Panc1 (cell line): ENCODE measurements at regions not wholly inside any gene's neighbourhood (a gene's known extent, or its start where the extent isn't known, plus 50 kb on each side); places are given as distances from the start of the nearest gene placed in this dataset.

Experiments
- ATAC-seq: fragments of 200-7000 bp; cut with Tn5 transposase; 2 replicates; pipeline ENCODE4 v1.9.1; 2020; ENCODE audit warnings: mild to moderate bottlenecking, moderate library complexity
- BruUV-seq: library from RNA; stranded (reverse); fragments of 400-500 nt; replicated peaks from 2 replicates; lab custom pipeline; 2021; lab: Mats Ljungman, UMichigan
- CTCF ChIA-PET: fragments of 300-600 bp; sonication (Branson Sonifier 250); formaldehyde crosslinking; loops from one replicate; lab custom pipeline; 2022; ENCODE audit warnings: antibody characterized with exemption; lab: Charles Lee
- POLR2A ChIA-PET: fragments of 300-600 bp; sonication (Branson Sonifier 250); formaldehyde crosslinking; loops from one replicate; lab custom pipeline; 2022; ENCODE audit warnings: antibody characterized with exemption; lab: Charles Lee
- DNase-seq: peaks from one replicate; pipeline ENCODE4 v3.0.0-alpha.2; 2010; ENCODE audit warnings: low read depth, low spot score
- H3K27ac ChIP-seq: 2 replicates; pipeline ENCODE4 v1.5.1; 2011; ENCODE audit warnings: mild to moderate bottlenecking, low read length, inconsistent platforms
- H3K27me3 ChIP-seq: fragments of 200-500 bp; sonication (Bioruptor generic); 2 replicates; pipeline ENCODE4 v1.6.0; 2014; ENCODE audit warnings: low read length, inconsistent platforms; ENCODE audit not compliant: control insufficient read depth, insufficient read depth
- H3K36me3 ChIP-seq: fragments of 200-500 bp; sonication (Bioruptor generic); 2 replicates; pipeline ENCODE4 v1.5.1; 2014; ENCODE audit warnings: inconsistent platforms, mild to moderate bottlenecking, low read length, moderate library complexity; ENCODE audit not compliant: control insufficient read depth, insufficient read depth
- H3K4me1 ChIP-seq: 2 replicates; pipeline ENCODE4 v1.5.1; 2011; ENCODE audit warnings: inconsistent platforms, mild to moderate bottlenecking, low read length, moderate library complexity; ENCODE audit not compliant: control insufficient read depth, insufficient read depth
- H3K4me3 ChIP-seq, 2 experiments: 2 replicates each; pipeline ENCODE4 v1.5.1; 2011 to 2012; ENCODE audit warnings: low read depth in 2 of 2, low read length in 2 of 2, mild to moderate bottlenecking in 2 of 2, inconsistent platforms in 1 of 2, moderate library complexity in 1 of 2
- H3K9me3 ChIP-seq: fragments of 200-500 bp; sonication (Bioruptor generic); 2 replicates; pipeline ENCODE4 v1.5.1; 2014; ENCODE audit warnings: low read depth, mild to moderate bottlenecking, inconsistent platforms, low read length, moderate library complexity; ENCODE audit not compliant: control insufficient read depth, insufficient read depth
- POLR2AphosphoS5 ChIP-seq: IDR thresholded peaks from 2 replicates; pipeline ENCODE4 v1.6.1; 2012; ENCODE audit warnings: mild to moderate bottlenecking, low read depth, low read length, moderate library complexity
- SIN3A ChIP-seq: IDR thresholded peaks from 2 replicates; pipeline ENCODE4 v1.6.1; 2012; ENCODE audit warnings: low read depth, mild to moderate bottlenecking, low read length, moderate library complexity, borderline replicate concordance; ENCODE audit not compliant: insufficient read depth
- TCF7L2 ChIP-seq: IDR thresholded peaks from 2 replicates; pipeline ENCODE4 v1.6.1; 2011; ENCODE audit warnings: mild to moderate bottlenecking, low read depth, low read length, inconsistent platforms
- in situ Hi-C: cut with HindIII; loops from 2 replicates; pipeline ENCODE4 v1.10.0; 2016; ENCODE audit warnings: low sequenced_read_pairs, low pct_unique_long_range_greater_than_20kb
- intact Hi-C: fragments of 100-400 bp; cut with micrococcal nuclease; formaldehyde crosslinking; loops from one replicate; pipeline ENCODE4 v1.10.0; 2022; ENCODE audit not compliant: unreplicated experiment
- TF ChIP-seq, protein P1 (sequence below), 2 experiments: IDR thresholded peaks; 2 replicates each; pipeline ENCODE4 v1.6.1; 2011 to 2012; ENCODE audit warnings: low read depth in 2 of 2, control low read depth in 1 of 2, low read length in 1 of 2, mild to moderate bottlenecking in 1 of 2, moderate library complexity in 1 of 2; ENCODE audit not compliant: insufficient read depth in 1 of 2
- TF ChIP-seq, protein P2 (sequence below): fragments of 450-650 bp; IDR thresholded peaks from 2 replicates; pipeline ENCODE4 v1.5.1; 2017; ENCODE audit warnings: mild to moderate bottlenecking

- H3K4me1 ChIP-seq: no peaks in the 10 kb centered on the region
- BruUV-seq: no TSS peak
- no peaks in the 10 kb centered on the region for H3K9me3 ChIP-seq
- no peaks in the 10 kb centered on the region for H3K36me3 ChIP-seq
- ChIA-PET POLR2A (no interaction called here), CTCF (no interaction called here)
- TF ChIP-seq, protein P1, sequence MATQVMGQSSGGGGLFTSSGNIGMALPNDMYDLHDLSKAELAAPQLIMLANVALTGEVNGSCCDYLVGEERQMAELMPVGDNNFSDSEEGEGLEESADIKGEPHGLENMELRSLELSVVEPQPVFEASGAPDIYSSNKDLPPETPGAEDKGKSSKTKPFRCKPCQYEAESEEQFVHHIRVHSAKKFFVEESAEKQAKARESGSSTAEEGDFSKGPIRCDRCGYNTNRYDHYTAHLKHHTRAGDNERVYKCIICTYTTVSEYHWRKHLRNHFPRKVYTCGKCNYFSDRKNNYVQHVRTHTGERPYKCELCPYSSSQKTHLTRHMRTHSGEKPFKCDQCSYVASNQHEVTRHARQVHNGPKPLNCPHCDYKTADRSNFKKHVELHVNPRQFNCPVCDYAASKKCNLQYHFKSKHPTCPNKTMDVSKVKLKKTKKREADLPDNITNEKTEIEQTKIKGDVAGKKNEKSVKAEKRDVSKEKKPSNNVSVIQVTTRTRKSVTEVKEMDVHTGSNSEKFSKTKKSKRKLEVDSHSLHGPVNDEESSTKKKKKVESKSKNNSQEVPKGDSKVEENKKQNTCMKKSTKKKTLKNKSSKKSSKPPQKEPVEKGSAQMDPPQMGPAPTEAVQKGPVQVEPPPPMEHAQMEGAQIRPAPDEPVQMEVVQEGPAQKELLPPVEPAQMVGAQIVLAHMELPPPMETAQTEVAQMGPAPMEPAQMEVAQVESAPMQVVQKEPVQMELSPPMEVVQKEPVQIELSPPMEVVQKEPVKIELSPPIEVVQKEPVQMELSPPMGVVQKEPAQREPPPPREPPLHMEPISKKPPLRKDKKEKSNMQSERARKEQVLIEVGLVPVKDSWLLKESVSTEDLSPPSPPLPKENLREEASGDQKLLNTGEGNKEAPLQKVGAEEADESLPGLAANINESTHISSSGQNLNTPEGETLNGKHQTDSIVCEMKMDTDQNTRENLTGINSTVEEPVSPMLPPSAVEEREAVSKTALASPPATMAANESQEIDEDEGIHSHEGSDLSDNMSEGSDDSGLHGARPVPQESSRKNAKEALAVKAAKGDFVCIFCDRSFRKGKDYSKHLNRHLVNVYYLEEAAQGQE (IDR thresholded peaks at IDR 0.05; ENCODE audit: insufficient read depth in 1 of 2, low read depth in 2 of 2, low read length in 1 of 2): no peak
- TF ChIP-seq, protein P2, sequence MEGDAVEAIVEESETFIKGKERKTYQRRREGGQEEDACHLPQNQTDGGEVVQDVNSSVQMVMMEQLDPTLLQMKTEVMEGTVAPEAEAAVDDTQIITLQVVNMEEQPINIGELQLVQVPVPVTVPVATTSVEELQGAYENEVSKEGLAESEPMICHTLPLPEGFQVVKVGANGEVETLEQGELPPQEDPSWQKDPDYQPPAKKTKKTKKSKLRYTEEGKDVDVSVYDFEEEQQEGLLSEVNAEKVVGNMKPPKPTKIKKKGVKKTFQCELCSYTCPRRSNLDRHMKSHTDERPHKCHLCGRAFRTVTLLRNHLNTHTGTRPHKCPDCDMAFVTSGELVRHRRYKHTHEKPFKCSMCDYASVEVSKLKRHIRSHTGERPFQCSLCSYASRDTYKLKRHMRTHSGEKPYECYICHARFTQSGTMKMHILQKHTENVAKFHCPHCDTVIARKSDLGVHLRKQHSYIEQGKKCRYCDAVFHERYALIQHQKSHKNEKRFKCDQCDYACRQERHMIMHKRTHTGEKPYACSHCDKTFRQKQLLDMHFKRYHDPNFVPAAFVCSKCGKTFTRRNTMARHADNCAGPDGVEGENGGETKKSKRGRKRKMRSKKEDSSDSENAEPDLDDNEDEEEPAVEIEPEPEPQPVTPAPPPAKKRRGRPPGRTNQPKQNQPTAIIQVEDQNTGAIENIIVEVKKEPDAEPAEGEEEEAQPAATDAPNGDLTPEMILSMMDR: no peak
- no peak for TF ChIP-seq POLR2AphosphoS5
- TF ChIP-seq TCF7L2: no peak
- no peak for TF ChIP-seq SIN3A
- no peak overlapping the region for H3K4me3 ChIP-seq
- in situ Hi-C loops (no loop called here), intact Hi-C loops (loop anchor here (10.0 kb wide), 1 partner anchor 65 kb away; no protein-coding TSS in a partner anchor)
- no peak overlapping the region for H3K27ac ChIP-seq
- H3K27me3 ChIP-seq: no peaks in the 10 kb centered on the region
- ATAC-seq: no peak
- DNase-seq: no peak
Observed at GRCh38 chr17:54029986-54030385, 207.3 kb downstream of the KIF2B start.

GRCh38 chr17:54046570-54046969 lies 223.8 kb downstream of the KIF2B start:
- DNase-seq (no peak), ATAC-seq (no peak)
- Histone ChIP-seq H3K9me3 (0 out of 2 replicates have a peak, but pooled peaks cover 3% of the 10 kb centered on the region), H3K27ac (no peak overlapping the region), H3K4me1 (no peaks in the 10 kb centered on the region), H3K4me3 (no peak overlapping the region), H3K27me3 (no peaks in the 10 kb centered on the region), H3K36me3 (no peaks in the 10 kb centered on the region)
- no TSS peak for BruUV-seq
- intact Hi-C loops: no loop called here
- ChIA-PET POLR2A (no interaction called here), CTCF (no interaction called here)
- in situ Hi-C loops: no loop called here
- TF ChIP-seq, protein P1 (IDR thresholded peaks at IDR 0.05; ENCODE audit: insufficient read depth in 1 of 2, low read depth in 2 of 2, low read length in 1 of 2): no peak
- TF ChIP-seq TCF7L2 (no peak), SIN3A (no peak), POLR2AphosphoS5 (no peak)
- TF ChIP-seq, protein P2: no peak
